ENCODE measurements at regions not wholly inside any gene's neighbourhood (a gene's known extent, or its start where the extent isn't known, plus 50 kb on each side); places are given as distances from the start of the nearest gene placed in this dataset.

GRCh38 chr4:147136751-147137150 lies 191.1 kb upstream of the TTC29 start:
- no peak overlapping the region for H3K9ac ChIP-seq (ENCODE audit: low read length in 3 of 3)
- TF ChIP-seq CTCF (IDR thresholded peaks at IDR 0.05; ENCODE audit: borderline replicate concordance, extremely low read depth, insufficient read depth): no peak
- H3K27me3 ChIP-seq (ENCODE audit: control insufficient read depth, insufficient read depth, low read length): no peaks in the 10 kb centered on the region
- intact Hi-C loops (cut with DNase I): no loop called here
- FAIRE-seq (no peak), DNase-seq (peak in 1 of 5 donors; percentile 54)
- peak overlapping the region in 1 of 2 donors; percentile 67 for H3K27ac ChIP-seq (ENCODE audit: low read depth in 2 of 2, low read length in 2 of 2)
- peaks cover 0 to 4% (median 0%) of the 10 kb centered on the region in 3 donors for H3K4me1 ChIP-seq (ENCODE audit: control insufficient read depth in 2 of 3, insufficient read depth in 2 of 3, low read depth in 1 of 3, low read length in 3 of 3)
- H3K36me3 ChIP-seq (ENCODE audit: control insufficient read depth in 2 of 3, insufficient read depth in 3 of 3, low read length in 3 of 3): no peaks in the 10 kb centered on the region
- no peaks in the 10 kb centered on the region for H3K9me3 ChIP-seq (ENCODE audit: control insufficient read depth in 2 of 3, insufficient read depth in 1 of 3, low read length in 3 of 3)
- H3K4me3 ChIP-seq (ENCODE audit: low read length in 3 of 3): no peak overlapping the region

- Histone ChIP-seq H3K27me3 (ENCODE audit: control insufficient read depth, insufficient read depth, low read length) (no peaks in the 10 kb centered on the region), H3K9ac (ENCODE audit: low read length in 3 of 3) (no peak overlapping the region), H3K36me3 (ENCODE audit: control insufficient read depth in 2 of 3, insufficient read depth in 3 of 3, low read length in 3 of 3) (no peaks in the 10 kb centered on the region), H3K4me3 (ENCODE audit: low read length in 3 of 3) (no peak overlapping the region), H3K4me1 (ENCODE audit: control insufficient read depth in 2 of 3, insufficient read depth in 2 of 3, low read depth in 1 of 3, low read length in 3 of 3) (peaks cover 0 to 4% (median 0%) of the 10 kb centered on the region in 3 donors), H3K27ac (ENCODE audit: low read depth in 2 of 2, low read length in 2 of 2) (peak overlapping the region in 1 of 2 donors; percentile 67), H3K9me3 (ENCODE audit: control insufficient read depth in 2 of 3, insufficient read depth in 1 of 3, low read length in 3 of 3) (no peaks in the 10 kb centered on the region)
- no peak for TF ChIP-seq CTCF (IDR thresholded peaks at IDR 0.05; ENCODE audit: borderline replicate concordance, extremely low read depth, insufficient read depth)
- DNase-seq (no peak), FAIRE-seq (no peak)
- intact Hi-C loops (cut with DNase I): no loop called here
These were observed 191.6 kb upstream of the TTC29 start for GRCh38 chr4:147137280-147137679.

GRCh38 chr4:147138171-147138570 lies 192.5 kb upstream of the TTC29 start:
- no peaks in the 10 kb centered on the region for H3K27me3 ChIP-seq (ENCODE audit: control insufficient read depth, insufficient read depth, low read length)
- no peak for TF ChIP-seq CTCF (IDR thresholded peaks at IDR 0.05; ENCODE audit: borderline replicate concordance, extremely low read depth, insufficient read depth)
- FAIRE-seq (no peak), DNase-seq (no peak)
- no peak overlapping the region for H3K27ac ChIP-seq (ENCODE audit: low read depth in 2 of 2, low read length in 2 of 2)
- peaks cover 0 to 4% (median 0%) of the 10 kb centered on the region in 3 donors for H3K4me1 ChIP-seq (ENCODE audit: control insufficient read depth in 2 of 3, insufficient read depth in 2 of 3, low read depth in 1 of 3, low read length in 3 of 3)
- intact Hi-C loops (cut with DNase I): no loop called here
- H3K9me3 ChIP-seq (ENCODE audit: control insufficient read depth in 2 of 3, insufficient read depth in 1 of 3, low read length in 3 of 3): no peaks in the 10 kb centered on the region
- H3K4me3 ChIP-seq (ENCODE audit: low read length in 3 of 3): no peak overlapping the region
- no peaks in the 10 kb centered on the region for H3K36me3 ChIP-seq (ENCODE audit: control insufficient read depth in 2 of 3, insufficient read depth in 3 of 3, low read length in 3 of 3)
- no peak overlapping the region for H3K9ac ChIP-seq (ENCODE audit: low read length in 3 of 3)

Data from kidney (tissue), 13 donors.